HG02870 (cell line): ENCODE measurements at regions not wholly inside any gene's neighbourhood (a gene's known extent, or its start where the extent isn't known, plus 50 kb on each side); places are given as distances from the start of the nearest gene placed in this dataset.

Source experiments
- ATAC-seq: cut with Tn5 transposase; IDR thresholded peaks from one replicate; pipeline ENCODE4 v1.9.1; 2021; ENCODE audit warnings: mild to moderate bottlenecking, moderate library complexity; ENCODE audit not compliant: unreplicated experiment

GRCh38 chrX:69028006-69028760 is 137.1 kb downstream of the PJA1 start:
- ATAC-seq = peak; percentile 87

- peak; percentile 41 for ATAC-seq
These were observed 137.9 kb downstream of the PJA1 start for GRCh38 chrX:69027181-69028005.

GRCh38 chrX:69025802-69026301 is 139.4 kb downstream of the PJA1 start:
- ATAC-seq = no peak

- ATAC-seq = no peak
These were observed 140.3 kb downstream of the PJA1 start for GRCh38 chrX:69024931-69025330.

GRCh38 chrX:69024161-69024736 is 141.0 kb downstream of the PJA1 start:
- no peak for ATAC-seq

GRCh38 chrX:69022430-69022829 is 142.8 kb downstream of the PJA1 start:
- no peak for ATAC-seq

- no peak for ATAC-seq
These were observed 143.9 kb downstream of the PJA1 start for GRCh38 chrX:69021141-69021960.

- no peak for ATAC-seq
These were observed 144.9 kb downstream of the PJA1 start for GRCh38 chrX:69020316-69020715.

GRCh38 chrX:69019073-69019890 is 146.0 kb downstream of the PJA1 start:
- no peak for ATAC-seq

GRCh38 chrX:69018416-69019072 is 146.7 kb downstream of the PJA1 start:
- no peak for ATAC-seq

GRCh38 chrX:69016293-69016941 is 148.8 kb downstream of the PJA1 start:
- ATAC-seq = no peak

GRCh38 chrX:69015564-69016292 is 149.5 kb downstream of the PJA1 start:
- ATAC-seq = no peak

GRCh38 chrX:69015156-69015555 is 150.1 kb downstream of the PJA1 start:
- no peak for ATAC-seq

- no peak for ATAC-seq
These were observed 151.1 kb downstream of the PJA1 start for GRCh38 chrX:69014200-69014599.

GRCh38 chrX:69010339-69010738 is 154.9 kb downstream of the PJA1 start:
- ATAC-seq = no peak

- ATAC-seq = no peak
These were observed 164.4 kb downstream of the PJA1 start for GRCh38 chrX:69000877-69001276.

GRCh38 chrX:68999931-69000330 is 165.3 kb downstream of the PJA1 start:
- no peak for ATAC-seq

GRCh38 chrX:68999356-68999755 is 165.9 kb downstream of the PJA1 start:
- no peak for ATAC-seq
